ENCODE measurements at regions not wholly inside any gene's neighbourhood (a gene's known extent, or its start where the extent isn't known, plus 50 kb on each side); places are given as distances from the start of the nearest gene placed in this dataset.

GRCh38 chr14:48586099-48586498 lies 910.7 kb upstream of the MDGA2 start:
- DNase-seq (ENCODE audit: low read depth) = no peak
- no peak overlapping the region for H3K4me3 ChIP-seq (ENCODE audit: low read length)
- TF ChIP-seq CTCF (conservative IDR thresholded peaks at IDR 0.05; ENCODE audit: low read length) = no peak

- H3K4me3 ChIP-seq (ENCODE audit: low read length) = no peak overlapping the region
- no peak for DNase-seq (ENCODE audit: low read depth)
- TF ChIP-seq CTCF (conservative IDR thresholded peaks at IDR 0.05; ENCODE audit: low read length) = no peak
These were observed 908.6 kb upstream of the MDGA2 start for GRCh38 chr14:48584031-48584430.

GRCh38 chr14:48582938-48583337 lies 907.5 kb upstream of the MDGA2 start:
- DNase-seq (ENCODE audit: low read depth) = no peak
- no peak for TF ChIP-seq CTCF (conservative IDR thresholded peaks at IDR 0.05; ENCODE audit: low read length)
- H3K4me3 ChIP-seq (ENCODE audit: low read length) = no peak overlapping the region

GRCh38 chr14:48580692-48581091 lies 905.3 kb upstream of the MDGA2 start:
- no peak for DNase-seq (ENCODE audit: low read depth)
- no peak for TF ChIP-seq CTCF (conservative IDR thresholded peaks at IDR 0.05; ENCODE audit: low read length)
- H3K4me3 ChIP-seq (ENCODE audit: low read length) = no peak overlapping the region

GRCh38 chr14:48575772-48576171 lies 900.4 kb upstream of the MDGA2 start:
- TF ChIP-seq CTCF (conservative IDR thresholded peaks at IDR 0.05; ENCODE audit: low read length) = no peak
- DNase-seq (ENCODE audit: low read depth) = no peak
- no peak overlapping the region for H3K4me3 ChIP-seq (ENCODE audit: low read length)

GRCh38 chr14:48568688-48569087 lies 893.3 kb upstream of the MDGA2 start:
- no peak for TF ChIP-seq CTCF (conservative IDR thresholded peaks at IDR 0.05; ENCODE audit: low read length)
- DNase-seq (ENCODE audit: low read depth) = no peak
- H3K4me3 ChIP-seq (ENCODE audit: low read length) = no peak overlapping the region

GRCh38 chr14:48568252-48568651 lies 892.8 kb upstream of the MDGA2 start:
- no peak for DNase-seq (ENCODE audit: low read depth)
- no peak overlapping the region for H3K4me3 ChIP-seq (ENCODE audit: low read length)
- no peak for TF ChIP-seq CTCF (conservative IDR thresholded peaks at IDR 0.05; ENCODE audit: low read length)

Measured in AG10803 (cell line).